ENCODE measurements at regions not wholly inside any gene's neighbourhood (a gene's known extent, or its start where the extent isn't known, plus 50 kb on each side); places are given as distances from the start of the nearest gene placed in this dataset.

DNA sequence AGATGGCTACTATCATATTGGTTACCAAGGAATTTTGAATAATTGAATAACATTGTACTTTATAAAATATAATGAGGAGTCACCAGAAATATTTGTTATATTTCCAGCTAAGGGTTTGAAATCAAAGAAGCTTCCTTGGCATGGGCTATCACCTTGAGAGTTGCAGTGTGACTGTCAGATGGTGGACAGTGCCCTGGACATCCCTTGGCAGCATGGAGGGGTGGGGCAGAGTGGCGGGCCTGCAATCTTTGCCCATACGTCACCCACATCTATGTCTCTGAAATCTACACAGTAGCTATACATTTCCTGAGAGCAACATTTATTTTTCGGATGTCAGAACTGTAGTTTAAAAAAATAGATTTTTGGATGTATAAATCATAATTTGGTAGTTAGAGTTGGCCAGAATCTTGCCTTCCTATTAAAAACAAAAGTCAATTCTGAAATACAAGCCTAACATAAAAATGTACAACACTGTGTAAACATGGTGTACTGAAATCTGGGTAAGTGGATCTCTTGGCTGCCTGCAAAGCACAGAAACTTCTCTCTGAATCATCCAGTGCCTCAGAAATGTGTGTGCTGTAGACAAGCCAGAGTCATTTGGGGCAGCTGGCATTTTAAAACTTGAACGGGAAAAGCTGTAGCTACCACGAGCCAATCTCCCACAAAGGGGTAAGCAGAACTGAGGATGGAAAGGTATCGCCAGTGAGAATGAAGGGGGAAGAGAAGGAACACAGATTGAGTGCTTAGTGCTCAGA lies 124.2 kb upstream of the ARHGAP28 start:
- no peak for DNase-seq (ENCODE audit: low read depth in 4 of 4, low spot score in 3 of 4)

DNA sequence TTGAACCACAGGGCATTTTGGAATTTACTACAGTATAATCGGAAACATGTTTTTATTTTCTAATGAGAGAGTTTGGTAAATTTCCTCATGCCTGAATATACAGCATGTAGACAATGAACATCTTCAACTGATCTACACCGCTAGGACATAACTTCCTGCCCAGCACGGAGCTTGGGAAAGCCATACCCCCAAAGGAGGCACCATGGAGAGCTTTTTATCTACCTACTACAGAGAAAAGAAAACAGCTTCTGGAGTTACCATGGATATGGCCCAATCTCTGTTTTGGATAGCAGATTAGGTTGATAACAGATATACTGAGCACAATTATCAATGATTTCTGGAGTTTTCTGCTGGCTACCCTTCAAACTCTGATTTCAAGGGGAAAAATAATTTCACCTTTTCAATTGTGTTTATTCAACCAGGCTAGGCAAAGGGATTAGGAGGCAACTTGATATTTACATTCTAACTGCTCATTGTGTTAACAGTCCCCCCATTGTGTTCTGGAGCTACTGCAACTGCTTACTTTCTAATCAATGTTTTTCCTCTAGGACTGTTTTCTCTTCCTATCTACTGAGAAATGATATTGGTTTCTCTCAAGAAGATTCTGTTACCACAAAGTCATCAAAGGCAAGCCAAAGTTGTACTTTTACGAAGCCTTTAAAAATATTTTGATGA lies 123.0 kb upstream of the ARHGAP28 start:
- no peak for DNase-seq (ENCODE audit: low read depth in 4 of 4, low spot score in 3 of 4)

DNA sequence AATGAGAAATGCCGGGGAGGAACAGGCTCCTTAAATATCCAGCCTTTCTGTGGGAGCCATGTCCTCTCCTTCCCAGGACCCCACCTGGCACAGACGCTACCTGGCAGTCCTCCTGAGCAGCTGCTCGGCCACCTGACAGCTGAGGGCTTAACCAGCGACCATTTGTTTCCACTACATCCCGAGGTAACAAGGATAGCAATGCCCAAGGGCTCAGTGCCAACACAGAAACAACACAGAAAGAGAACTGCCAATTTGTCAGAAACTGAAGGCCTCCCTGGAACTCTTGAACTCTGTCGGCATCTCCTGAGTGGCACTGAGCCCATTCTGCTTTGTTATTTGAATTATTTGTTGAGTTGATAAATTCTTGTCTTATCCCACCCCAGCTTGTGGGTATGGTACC lies 122.2 kb upstream of the ARHGAP28 start:
- no peak for DNase-seq (ENCODE audit: low read depth in 4 of 4, low spot score in 3 of 4)

DNA sequence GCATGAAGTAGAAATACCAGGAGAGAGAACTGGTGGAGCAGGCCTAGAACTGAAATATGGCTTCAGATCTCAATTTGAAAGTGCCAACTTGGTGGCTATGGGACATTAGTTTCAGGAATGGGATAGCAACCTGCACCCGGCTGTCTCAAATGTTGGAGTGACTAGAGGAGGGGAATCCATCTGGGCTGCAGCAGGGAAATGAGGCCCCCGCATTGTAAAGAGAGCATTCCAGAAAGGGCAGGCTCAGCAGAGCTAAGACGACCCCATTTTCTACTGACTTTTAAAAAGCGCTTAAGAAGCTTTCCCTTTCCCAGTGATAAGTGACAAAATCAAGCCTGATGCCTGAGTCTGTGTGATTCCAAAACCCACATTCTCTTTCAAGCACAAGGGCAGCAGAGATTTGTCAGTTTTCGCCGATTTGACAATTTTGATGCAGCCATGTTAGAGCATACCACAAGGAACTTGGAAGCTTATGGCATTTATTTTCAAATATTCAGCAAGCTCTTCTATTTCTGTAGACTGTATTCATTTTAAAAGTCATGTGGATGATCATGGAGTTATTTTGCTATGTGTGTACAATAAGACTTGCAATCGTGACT lies 119.8 kb upstream of the ARHGAP28 start:
- no peak for DNase-seq (ENCODE audit: low read depth in 4 of 4, low spot score in 3 of 4)

DNA sequence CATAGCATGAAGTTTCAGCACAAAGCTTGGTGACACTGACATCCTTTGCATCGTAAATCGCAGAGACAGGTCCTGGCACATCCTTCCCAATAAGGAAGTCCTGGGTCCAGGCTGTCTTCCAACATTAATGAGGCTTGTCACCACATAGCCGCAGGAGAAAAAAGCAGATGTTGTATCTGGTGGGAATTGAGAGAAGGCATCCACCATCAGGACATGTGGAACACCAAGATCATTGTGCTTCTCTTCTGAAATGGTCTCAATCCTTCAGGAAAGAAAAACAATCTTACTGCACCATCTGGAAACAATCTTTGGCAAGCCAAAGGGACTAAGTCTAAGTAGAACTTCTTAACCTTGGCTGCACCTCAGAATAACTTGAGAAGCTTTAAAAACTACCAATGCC lies 119.0 kb upstream of the ARHGAP28 start:
- DNase-seq (ENCODE audit: low read depth in 4 of 4, low spot score in 3 of 4), result no peak

DNA sequence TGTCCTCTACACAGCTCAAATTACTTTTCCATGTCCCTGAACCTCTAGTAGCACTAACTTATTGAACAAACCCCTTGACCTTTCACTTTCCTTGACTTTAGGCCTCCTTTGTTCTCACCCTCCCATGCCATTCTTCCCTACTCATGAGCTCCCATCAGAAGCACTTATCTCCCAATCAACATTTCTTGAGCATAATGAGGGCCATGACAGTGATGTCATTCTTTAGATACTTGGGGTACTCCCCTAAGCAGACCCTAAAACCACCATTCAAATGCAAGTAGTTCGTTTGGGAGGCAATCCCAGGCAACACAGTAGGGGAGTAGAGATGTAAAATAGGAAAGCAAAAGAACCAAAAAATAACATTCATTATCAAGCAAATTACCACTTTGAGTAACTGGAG lies 115.9 kb upstream of the ARHGAP28 start:
- DNase-seq (ENCODE audit: low read depth in 4 of 4, low spot score in 3 of 4), result no peak

DNA sequence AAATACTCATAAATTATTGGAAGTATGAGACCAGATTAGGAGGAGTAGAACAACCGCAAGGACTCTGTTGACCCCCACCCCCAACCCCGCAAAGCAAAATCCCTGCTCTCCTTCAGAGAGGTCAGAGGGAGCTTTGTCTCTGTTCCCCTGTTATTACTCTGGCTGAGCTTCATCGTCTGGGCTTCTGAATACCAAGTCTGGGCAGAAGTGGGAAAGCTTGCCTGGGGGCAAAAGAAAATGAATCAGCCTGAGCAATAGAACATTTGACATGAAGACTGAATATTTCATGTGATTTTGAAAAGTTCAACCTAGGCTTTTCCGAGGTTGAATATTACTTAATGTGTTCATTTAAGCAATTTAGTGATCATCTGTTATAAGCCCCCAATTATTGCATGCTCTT lies 114.6 kb upstream of the ARHGAP28 start:
- no peak for DNase-seq (ENCODE audit: low read depth in 4 of 4, low spot score in 3 of 4)

DNA sequence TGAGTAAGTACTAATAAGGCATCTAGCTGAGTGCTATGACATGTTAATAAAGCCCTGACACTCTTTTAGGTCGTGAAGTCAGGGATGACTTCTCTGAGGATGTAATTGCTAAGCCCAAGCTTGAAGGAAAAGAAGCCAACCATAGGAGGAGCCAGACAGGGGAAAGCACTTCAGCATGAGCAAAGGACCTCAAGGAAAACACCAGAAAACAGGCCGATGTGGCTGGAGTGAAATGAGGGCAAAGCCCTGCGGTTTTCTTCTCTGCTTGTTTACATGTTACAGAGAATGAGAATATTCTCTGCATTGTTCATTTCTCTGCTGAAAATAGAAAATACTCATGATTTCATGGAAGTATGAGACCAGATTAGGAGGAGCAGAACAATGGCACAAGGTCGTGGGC lies 112.5 kb upstream of the ARHGAP28 start:
- DNase-seq (ENCODE audit: low read depth in 4 of 4, low spot score in 3 of 4), result no peak

DNA sequence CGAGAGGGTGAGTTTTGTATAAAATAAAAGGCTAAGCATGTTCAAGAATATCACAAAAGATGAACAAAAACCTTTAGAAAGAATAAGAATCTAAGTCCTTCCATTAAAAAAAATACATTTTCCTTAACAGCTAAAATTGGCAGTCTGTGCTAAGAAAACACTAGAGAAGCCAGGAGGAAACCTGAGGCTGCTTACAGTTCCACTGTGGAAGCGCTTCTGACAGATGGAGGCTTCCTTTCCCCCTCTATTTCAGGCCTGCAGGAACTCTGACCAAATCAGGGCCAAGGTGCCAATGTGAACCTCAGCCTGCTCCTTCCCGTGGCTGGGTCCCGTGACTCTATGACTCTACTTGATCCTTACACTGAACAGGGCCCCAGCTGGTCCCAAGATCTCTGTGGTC lies 108.1 kb upstream of the ARHGAP28 start:
- no peak for DNase-seq (ENCODE audit: low read depth in 4 of 4, low spot score in 3 of 4)

DNA sequence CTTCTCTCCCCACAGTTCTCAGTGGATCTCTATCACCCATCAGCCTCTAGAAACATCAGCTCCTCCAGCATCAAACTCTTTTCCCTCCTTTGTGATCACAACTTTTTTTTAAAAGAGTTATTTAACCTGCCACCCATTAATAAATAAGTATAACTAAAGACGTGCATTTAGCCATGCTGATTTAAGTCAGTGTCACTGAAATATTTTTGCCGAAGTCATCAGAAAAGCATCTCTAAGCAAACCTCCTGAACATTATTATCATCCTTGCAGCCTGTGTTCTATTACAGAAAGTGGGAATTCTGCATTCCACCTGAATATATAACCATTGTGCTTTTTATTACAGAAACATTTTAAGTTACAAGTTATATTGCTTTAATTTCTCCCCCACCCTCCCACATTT lies 106.2 kb upstream of the ARHGAP28 start:
- DNase-seq (ENCODE audit: low read depth in 4 of 4, low spot score in 3 of 4), result no peak

DNA sequence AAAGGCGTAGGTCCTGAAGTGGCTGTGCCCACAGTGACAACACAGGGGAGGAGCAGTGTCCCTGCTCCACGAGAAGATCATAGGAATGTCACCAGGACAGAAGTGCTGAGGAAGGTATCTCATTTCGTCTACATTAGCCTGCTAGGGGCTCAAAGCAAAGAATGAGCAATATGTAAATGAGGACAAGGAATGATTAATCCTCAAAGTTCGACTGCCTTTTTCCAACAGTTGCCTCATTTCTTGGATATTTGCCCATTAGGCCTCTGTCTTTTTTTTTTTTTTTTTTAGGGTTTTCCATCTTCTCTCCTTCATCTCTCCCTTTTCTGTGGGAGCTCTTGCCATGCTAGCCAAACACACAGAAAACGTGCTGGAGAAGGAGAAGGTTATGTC lies 105.2 kb upstream of the ARHGAP28 start:
- DNase-seq (ENCODE audit: low read depth in 4 of 4, low spot score in 3 of 4), result no peak

DNA sequence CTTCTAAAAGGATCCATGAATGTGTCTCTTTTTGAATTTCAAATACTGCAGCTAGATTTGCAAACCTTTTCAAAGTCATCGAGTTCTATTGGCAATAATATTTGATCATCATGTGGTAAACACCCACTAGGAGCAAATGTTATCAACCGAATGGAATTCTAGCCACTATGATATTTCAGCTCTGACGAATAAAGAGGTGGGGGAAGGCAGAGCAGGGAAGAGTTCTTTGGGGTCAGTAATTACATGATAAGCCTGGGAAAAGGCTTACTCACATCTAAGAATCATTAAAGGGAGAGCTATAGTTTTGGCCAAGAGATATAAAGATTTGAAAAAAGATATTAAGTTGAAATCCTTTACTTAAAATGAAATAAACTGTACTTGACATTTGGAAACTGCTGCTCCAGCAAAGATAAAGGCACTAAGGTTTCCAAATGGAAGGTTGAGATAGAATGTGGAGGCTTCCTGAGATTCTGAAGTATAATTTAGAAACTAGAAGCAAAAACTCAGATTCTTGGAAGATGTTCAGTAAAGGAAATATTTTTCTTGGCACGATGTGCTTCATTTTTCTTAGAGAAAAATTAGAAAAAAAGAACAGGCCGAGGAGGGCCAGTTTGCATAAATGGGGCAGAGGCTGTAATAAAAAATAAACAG lies 104.7 kb upstream of the ARHGAP28 start:
- no peak for DNase-seq (ENCODE audit: low read depth in 4 of 4, low spot score in 3 of 4)

DNA sequence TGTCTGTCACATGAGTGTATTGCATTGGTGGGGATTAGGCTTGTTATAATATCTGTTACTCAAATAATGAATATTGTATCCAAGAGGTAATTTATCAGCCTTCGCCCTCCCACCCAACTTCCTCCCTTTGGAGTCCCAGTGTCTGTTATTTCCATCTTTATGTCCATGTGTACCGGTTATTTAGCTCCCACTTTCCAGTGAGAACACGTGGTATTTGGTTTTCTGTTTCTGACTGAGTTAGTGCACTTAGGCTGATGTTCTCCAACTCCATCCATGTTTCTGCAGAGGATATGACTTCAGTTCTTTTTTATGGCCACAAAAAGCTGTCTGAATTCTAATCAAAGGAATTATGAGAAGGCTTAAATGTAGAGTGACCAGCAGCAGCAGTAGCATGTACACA lies 104.0 kb upstream of the ARHGAP28 start:
- DNase-seq (ENCODE audit: low read depth in 4 of 4, low spot score in 3 of 4), result no peak

DNA sequence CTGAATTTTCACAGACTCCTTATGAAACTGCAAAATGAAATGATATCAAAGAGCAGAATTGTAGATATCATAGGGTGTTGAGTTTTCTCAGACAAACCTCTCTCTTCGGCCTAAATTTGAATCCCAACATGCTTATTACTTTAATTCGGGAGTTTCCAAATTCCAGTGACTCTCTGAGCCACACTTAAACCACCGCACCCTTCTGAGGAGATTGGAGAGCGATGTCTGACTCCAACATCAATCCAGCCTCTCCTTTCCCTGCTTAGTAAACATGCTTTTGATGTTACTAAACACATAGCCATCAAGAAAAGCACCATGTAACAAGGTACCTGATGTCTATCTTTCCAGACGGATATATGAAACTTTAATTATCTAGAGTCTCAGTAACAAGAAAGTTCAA lies 103.1 kb upstream of the ARHGAP28 start:
- DNase-seq (ENCODE audit: low read depth in 4 of 4, low spot score in 3 of 4), result no peak

DNA sequence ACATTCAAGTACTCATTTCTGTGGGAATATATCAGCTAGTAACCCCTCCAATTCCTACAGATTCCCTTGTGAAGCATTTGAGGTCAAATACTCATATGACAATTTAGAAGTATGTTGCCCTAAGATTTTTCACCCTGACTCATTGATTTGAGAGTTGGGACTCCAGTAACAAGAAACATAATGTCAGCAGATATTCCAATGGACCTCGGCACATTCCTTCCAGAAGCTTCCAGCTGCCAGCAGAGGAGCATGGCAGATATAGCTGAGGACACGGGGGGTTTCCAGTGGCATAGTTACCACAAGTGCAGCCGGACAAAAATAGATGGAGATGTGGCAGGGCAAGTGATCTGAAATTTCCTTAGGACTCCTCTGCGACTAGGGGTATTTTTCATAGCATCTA lies 101.9 kb upstream of the ARHGAP28 start:
- no peak for DNase-seq (ENCODE audit: low read depth in 4 of 4, low spot score in 3 of 4)

DNA sequence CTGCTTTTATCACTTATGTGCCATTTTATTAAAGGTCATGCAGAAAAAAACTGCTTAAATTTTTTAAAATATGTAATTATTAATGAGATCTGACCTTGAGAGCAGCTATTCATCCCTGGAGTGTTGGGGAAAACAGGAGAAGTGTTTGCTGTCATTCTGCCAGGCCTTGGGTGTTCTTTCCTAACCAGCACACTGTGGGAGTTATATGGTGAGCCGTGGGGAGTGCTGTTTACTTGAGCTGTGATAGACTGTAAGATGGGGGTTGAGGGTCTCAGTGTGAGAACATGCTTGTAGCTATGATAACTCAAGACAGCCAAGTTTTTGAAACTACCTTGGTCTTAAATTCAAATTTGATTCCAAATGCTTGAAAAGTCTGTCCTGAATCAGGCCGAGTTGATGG lies 101.3 kb upstream of the ARHGAP28 start:
- no peak for DNase-seq (ENCODE audit: low read depth in 4 of 4, low spot score in 3 of 4)

DNA sequence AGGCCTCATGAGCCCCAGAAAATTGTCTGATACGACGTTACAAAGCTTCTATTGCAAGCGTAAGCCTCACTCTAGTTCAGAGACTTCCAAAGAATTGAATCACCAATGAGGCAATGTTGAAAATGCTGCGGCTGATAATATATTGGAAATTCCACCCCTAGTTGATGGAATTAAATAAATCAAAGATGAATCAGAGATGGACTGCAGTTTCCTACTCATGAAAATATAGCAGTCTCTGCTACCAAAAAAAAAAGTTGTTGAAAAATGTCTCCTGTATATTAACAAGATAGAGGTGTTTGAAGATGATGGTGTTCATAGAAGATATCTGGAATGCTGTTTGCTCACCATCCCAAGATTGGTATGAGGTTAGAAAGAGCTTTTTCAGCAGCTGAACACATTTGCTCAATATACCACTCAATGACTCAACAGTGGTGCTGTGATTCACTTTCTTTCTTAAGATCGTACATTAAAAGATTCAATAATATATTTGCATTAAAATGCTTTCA lies 99.8 kb upstream of the ARHGAP28 start:
- DNase-seq (ENCODE audit: low read depth in 4 of 4, low spot score in 3 of 4), result no peak

DNA sequence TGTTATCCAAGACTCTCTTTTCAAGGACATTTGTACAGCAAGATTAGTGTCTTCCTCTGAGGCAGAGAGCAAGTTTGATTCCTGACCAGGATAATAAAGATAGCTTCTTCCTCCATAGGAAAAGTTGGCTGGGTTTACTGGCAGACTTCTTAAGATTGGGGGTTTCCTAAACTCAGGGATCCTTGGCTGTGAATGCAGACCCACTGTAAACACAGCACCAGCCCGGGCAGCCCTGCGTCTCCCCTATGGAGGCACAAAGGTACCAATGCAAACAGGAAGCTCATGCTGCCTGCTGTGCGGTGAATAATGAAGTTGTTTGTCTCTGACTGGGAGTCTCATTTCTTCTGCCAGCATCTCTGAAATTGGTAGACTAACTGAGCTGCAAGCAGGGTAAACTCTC lies 96.2 kb upstream of the ARHGAP28 start:
- DNase-seq (ENCODE audit: low read depth in 4 of 4, low spot score in 3 of 4), result no peak

DNA sequence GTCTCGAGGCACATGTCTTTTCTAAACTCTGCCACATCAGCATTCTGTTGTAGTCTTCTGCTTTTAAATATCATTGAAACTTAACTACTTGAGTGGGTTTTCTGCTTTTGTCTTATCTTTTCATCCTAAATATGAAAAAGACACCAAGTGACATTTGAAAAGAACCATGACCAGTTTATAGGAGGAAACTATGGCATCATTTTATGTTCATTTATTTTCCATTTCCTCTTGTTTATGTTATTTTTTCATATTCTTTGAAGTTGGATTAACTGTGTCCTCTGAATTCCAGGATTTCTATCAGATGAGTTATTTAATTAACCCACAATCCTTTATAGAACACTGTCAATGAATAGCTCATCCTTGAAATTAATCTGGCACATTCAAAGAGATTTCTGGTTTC lies 93.4 kb upstream of the ARHGAP28 start:
- no peak for DNase-seq (ENCODE audit: low read depth in 4 of 4, low spot score in 3 of 4)

DNA sequence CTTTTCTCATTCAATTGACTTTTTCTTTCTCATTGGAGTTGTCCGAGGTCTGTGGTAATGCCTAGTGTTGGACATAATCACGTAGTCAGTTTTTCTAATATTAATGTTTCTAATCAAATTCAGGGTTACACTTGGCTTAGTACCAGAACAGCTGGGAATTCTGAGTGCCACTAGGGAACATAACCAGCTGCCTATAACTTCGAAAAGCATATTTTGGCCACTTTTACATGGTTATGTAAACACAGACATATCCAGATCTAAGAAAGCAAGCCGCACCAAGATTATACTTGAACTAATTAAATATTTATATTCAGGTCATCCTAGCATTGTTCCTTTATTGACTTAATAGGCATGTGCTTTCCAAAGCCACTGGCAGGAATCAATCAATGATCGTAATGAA lies 91.1 kb upstream of the ARHGAP28 start:
- DNase-seq (ENCODE audit: low read depth in 4 of 4, low spot score in 3 of 4), result no peak

DNA sequence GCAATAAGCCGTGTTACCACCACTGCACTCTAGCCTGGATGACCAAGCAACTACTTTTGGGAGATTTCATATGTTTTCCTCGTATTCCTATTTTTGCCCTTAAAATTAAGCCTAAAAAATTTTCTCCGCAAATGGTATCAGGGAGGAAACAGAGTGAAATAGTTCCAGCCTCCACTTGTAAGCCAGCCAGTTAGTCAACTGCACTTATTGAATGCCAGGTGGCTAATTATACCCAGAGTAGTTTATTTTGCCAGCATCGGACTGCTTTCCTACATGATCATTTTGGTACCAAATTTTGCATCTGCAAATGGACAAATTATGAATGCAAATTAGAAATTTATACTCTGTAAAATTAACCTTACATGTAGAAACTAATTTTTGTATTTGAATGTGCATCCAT lies 90.2 kb upstream of the ARHGAP28 start:
- no peak for DNase-seq (ENCODE audit: low read depth in 4 of 4, low spot score in 3 of 4)
